ENCODE measurements at regions not wholly inside any gene's neighbourhood (a gene's known extent, or its start where the extent isn't known, plus 50 kb on each side); places are given as distances from the start of the nearest gene placed in this dataset.

DNA sequence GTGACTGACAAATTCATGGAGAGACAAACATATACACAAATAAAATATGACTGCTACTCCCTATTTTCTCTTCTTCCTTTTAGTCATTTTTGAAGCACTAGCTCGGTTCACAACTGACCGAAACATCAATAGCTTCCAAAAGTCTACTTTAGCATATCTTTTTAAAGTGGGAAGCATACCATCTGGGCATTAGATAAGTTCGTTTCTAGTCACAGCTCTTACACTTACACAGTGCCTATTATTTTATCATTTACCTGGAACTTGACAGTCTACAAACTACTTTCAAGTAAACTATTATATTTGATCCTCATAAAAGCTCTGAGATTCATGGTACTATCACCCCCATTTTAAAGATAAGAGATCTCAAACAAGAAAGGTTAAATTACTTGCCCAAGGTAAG, 458.5 kb downstream of the LMO7 start:
- H3K27me3 ChIP-seq (ENCODE audit: insufficient read depth, low read length): no peaks in the 10 kb centered on the region
- H3K27ac ChIP-seq (ENCODE audit: insufficient read length, low read depth, low read length): no peak overlapping the region
- H2BK120ac ChIP-seq (ENCODE audit: low read depth, low read length, poor library complexity, severe bottlenecking): no peak overlapping the region
- H3K4ac ChIP-seq (ENCODE audit: low read depth, low read length): no peak overlapping the region
- H3K9ac ChIP-seq (ENCODE audit: extremely low read depth, insufficient read length, low read length): no peak overlapping the region
- no peak overlapping the region for H2AFZ ChIP-seq (ENCODE audit: low read length)
- no peak for DNase-seq
- no peaks in the 10 kb centered on the region for H3K79me1 ChIP-seq (ENCODE audit: insufficient read depth, low read depth, low read length, poor library complexity, severe bottlenecking)
- H2BK20ac ChIP-seq (ENCODE audit: low read depth, low read length, poor library complexity, severe bottlenecking): no peak overlapping the region
- no peak for TF ChIP-seq CTCF (conservative IDR thresholded peaks at IDR 0.05)
- H3K4me1 ChIP-seq (ENCODE audit: insufficient read depth, low read length): no peaks in the 10 kb centered on the region
- H4K8ac ChIP-seq (replicated peaks; ENCODE audit: insufficient read length, low read depth, low read length): no peak overlapping the region
- WGBS (ENCODE audit: extremely low coverage, insufficient read length, low lambda C conversion rate): no CpG with 5 or more reads among the region's 3 CpGs
- Mint-ChIP-seq H3K4me3 (no peak overlapping the region), H3K4me1 (no peaks in the 10 kb centered on the region), H3K27ac (no peak overlapping the region), H3K36me3 (ENCODE audit: insufficient read depth in 1 of 3, low read depth in 3 of 3) (no peaks in the 10 kb centered on the region), H3K9me3 (peaks cover 0 to 2% of the 10 kb centered on the region in 2 experiments; a peak in 1 of 5 replicates), H3K27me3 (ENCODE audit: low read depth) (no peaks in the 10 kb centered on the region; the same call in 1 of the 2 replicates)
- no peak overlapping the region for H4K5ac ChIP-seq (ENCODE audit: insufficient read length, low read depth, low read length)
- H3K4me2 ChIP-seq (ENCODE audit: insufficient read depth, insufficient read length, low read length): no peak overlapping the region
- H4K91ac ChIP-seq (ENCODE audit: insufficient read length, low read depth, low read length): no peak overlapping the region
- no peak overlapping the region for H3K18ac ChIP-seq (ENCODE audit: insufficient read length, low read depth, low read length)
- no peak overlapping the region for H2BK15ac ChIP-seq (ENCODE audit: low read depth, low read length)
- H3T11ph ChIP-seq (ENCODE audit: low read length): no peak overlapping the region
- H3K14ac ChIP-seq (ENCODE audit: insufficient read depth, low read length): no peak overlapping the region
- no peaks in the 10 kb centered on the region for H4K20me1 ChIP-seq (ENCODE audit: control insufficient read depth, insufficient read depth, insufficient read length)
- H2BK5ac ChIP-seq (ENCODE audit: insufficient read length, low read length): no peak overlapping the region
- no peaks in the 10 kb centered on the region for H3K79me2 ChIP-seq (ENCODE audit: insufficient read depth, low read length)
- H2AK5ac ChIP-seq (ENCODE audit: insufficient read length, low read length): no peak overlapping the region
- H3K23ac ChIP-seq (ENCODE audit: insufficient read length, low read depth, low read length): no peak overlapping the region
- no peak overlapping the region for H2BK12ac ChIP-seq (ENCODE audit: insufficient read length, low read depth, low read length)
- H3K23me2 ChIP-seq (ENCODE audit: insufficient read length, low read depth, low read length, poor library complexity, severe bottlenecking): no peaks in the 10 kb centered on the region
- H3K56ac ChIP-seq (ENCODE audit: insufficient read length, low read depth, low read length): no peak overlapping the region
- H3K9me3 ChIP-seq (ENCODE audit: control insufficient read depth, low read depth, low read length): no peaks in the 10 kb centered on the region
